ENCODE measurements at regions not wholly inside any gene's neighbourhood (a gene's known extent, or its start where the extent isn't known, plus 50 kb on each side); places are given as distances from the start of the nearest gene placed in this dataset.

GRCh38 chr14:58870961-58871360, 233.2 kb downstream of the DACT1 start:
- Mint-ChIP-seq H3K36me3 (no peaks in the 10 kb centered on the region), H3K27ac (no peak overlapping the region), H3K27me3 (ENCODE audit: low read depth in 3 of 3) (no peaks in the 10 kb centered on the region), H3K9me3 (no peaks in the 10 kb centered on the region), H3K4me3 (no peak overlapping the region), H3K4me1 (peaks cover 4% of the 10 kb centered on the region)
- H3K27ac ChIP-seq (ENCODE audit: low read depth in 1 of 2, low read length in 2 of 2), result no peak overlapping the region
- H3K4me1 ChIP-seq (ENCODE audit: control insufficient read depth in 1 of 2, insufficient read depth in 2 of 2, low read length in 2 of 2), result no peaks in the 10 kb centered on the region
- DNase-seq, result no peak
- H3K9ac ChIP-seq (ENCODE audit: insufficient read depth, low read length, poor library complexity, severe bottlenecking), result no peak overlapping the region
- no peak overlapping the region for H3K4me3 ChIP-seq (replicated peaks in 1 of 3; ENCODE audit: low read depth in 2 of 3, low read length in 3 of 3)
- TF ChIP-seq CTCF (IDR thresholded peaks at IDR 0.05), result no peak
- no peaks in the 10 kb centered on the region for H3K79me2 ChIP-seq (ENCODE audit: insufficient read depth, low read length)
- H2AFZ ChIP-seq (ENCODE audit: insufficient read depth, low read depth, low read length, poor library complexity, severe bottlenecking), result no peak overlapping the region
- intact Hi-C loops (cut with micrococcal nuclease), result no loop called here
- WGBS (ENCODE audit: insufficient coverage), result no CpG with 5 or more reads among the region's 4 CpGs
- H3K27me3 ChIP-seq (ENCODE audit: control insufficient read depth in 2 of 2, insufficient read depth in 2 of 2, low read length in 2 of 2), result no peaks in the 10 kb centered on the region
- H4K20me1 ChIP-seq (ENCODE audit: insufficient read depth, low read length), result no peaks in the 10 kb centered on the region
- H3K36me3 ChIP-seq (replicated peaks in 1 of 2; ENCODE audit: control insufficient read depth in 1 of 2, insufficient read depth in 2 of 2, low read length in 2 of 2), result no peaks in the 10 kb centered on the region
- H3K9me3 ChIP-seq (replicated peaks in 1 of 2; ENCODE audit: control insufficient read depth in 1 of 2, insufficient read depth in 1 of 2, low read length in 2 of 2), result no peaks in the 10 kb centered on the region
- no peak overlapping the region for H3K4me2 ChIP-seq (replicated peaks; ENCODE audit: extremely low read depth, low read length, poor library complexity, severe bottlenecking)

GRCh38 chr14:58871573-58871972, 233.8 kb downstream of the DACT1 start:
- no peaks in the 10 kb centered on the region for H3K9me3 ChIP-seq (replicated peaks in 1 of 2; ENCODE audit: control insufficient read depth in 1 of 2, insufficient read depth in 1 of 2, low read length in 2 of 2)
- no peak overlapping the region for H3K4me3 ChIP-seq (replicated peaks in 1 of 3; ENCODE audit: low read depth in 2 of 3, low read length in 3 of 3)
- H3K9me3 Mint-ChIP-seq, result no peaks in the 10 kb centered on the region
- H3K79me2 ChIP-seq (ENCODE audit: insufficient read depth, low read length), result no peaks in the 10 kb centered on the region
- H3K27me3 ChIP-seq (ENCODE audit: control insufficient read depth in 2 of 2, insufficient read depth in 2 of 2, low read length in 2 of 2), result no peaks in the 10 kb centered on the region
- no peaks in the 10 kb centered on the region for H3K36me3 ChIP-seq (replicated peaks in 1 of 2; ENCODE audit: control insufficient read depth in 1 of 2, insufficient read depth in 2 of 2, low read length in 2 of 2)
- no peaks in the 10 kb centered on the region for H3K27me3 Mint-ChIP-seq (ENCODE audit: low read depth in 3 of 3)
- H3K36me3 Mint-ChIP-seq, result no peaks in the 10 kb centered on the region
- DNase-seq, result no peak
- WGBS (ENCODE audit: insufficient coverage), result 60% methylated on average over 1 of the region's 4 CpGs
- no peaks in the 10 kb centered on the region for H3K4me1 ChIP-seq (ENCODE audit: control insufficient read depth in 1 of 2, insufficient read depth in 2 of 2, low read length in 2 of 2)
- H3K4me1 Mint-ChIP-seq, result no peaks in the 10 kb centered on the region
- no peak overlapping the region for H3K9ac ChIP-seq (ENCODE audit: insufficient read depth, low read length, poor library complexity, severe bottlenecking)
- no peaks in the 10 kb centered on the region for H4K20me1 ChIP-seq (ENCODE audit: insufficient read depth, low read length)
- intact Hi-C loops (cut with micrococcal nuclease), result no loop called here
- no peak for TF ChIP-seq CTCF (IDR thresholded peaks at IDR 0.05)
- H3K27ac Mint-ChIP-seq, result no peak overlapping the region
- H2AFZ ChIP-seq (ENCODE audit: insufficient read depth, low read depth, low read length, poor library complexity, severe bottlenecking), result no peak overlapping the region
- no peak overlapping the region for H3K4me2 ChIP-seq (replicated peaks; ENCODE audit: extremely low read depth, low read length, poor library complexity, severe bottlenecking)
- no peak overlapping the region for H3K4me3 Mint-ChIP-seq
- no peak overlapping the region for H3K27ac ChIP-seq (ENCODE audit: low read depth in 1 of 2, low read length in 2 of 2)

Data from CD14-positive monocyte (primary cell).